ENCODE measurements at regions not wholly inside any gene's neighbourhood (a gene's known extent, or its start where the extent isn't known, plus 50 kb on each side); places are given as distances from the start of the nearest gene placed in this dataset.

GRCh38 chr11:11776714-11777113, 65.1 kb upstream of the USP47 start:
- TF ChIP-seq, protein P1, sequence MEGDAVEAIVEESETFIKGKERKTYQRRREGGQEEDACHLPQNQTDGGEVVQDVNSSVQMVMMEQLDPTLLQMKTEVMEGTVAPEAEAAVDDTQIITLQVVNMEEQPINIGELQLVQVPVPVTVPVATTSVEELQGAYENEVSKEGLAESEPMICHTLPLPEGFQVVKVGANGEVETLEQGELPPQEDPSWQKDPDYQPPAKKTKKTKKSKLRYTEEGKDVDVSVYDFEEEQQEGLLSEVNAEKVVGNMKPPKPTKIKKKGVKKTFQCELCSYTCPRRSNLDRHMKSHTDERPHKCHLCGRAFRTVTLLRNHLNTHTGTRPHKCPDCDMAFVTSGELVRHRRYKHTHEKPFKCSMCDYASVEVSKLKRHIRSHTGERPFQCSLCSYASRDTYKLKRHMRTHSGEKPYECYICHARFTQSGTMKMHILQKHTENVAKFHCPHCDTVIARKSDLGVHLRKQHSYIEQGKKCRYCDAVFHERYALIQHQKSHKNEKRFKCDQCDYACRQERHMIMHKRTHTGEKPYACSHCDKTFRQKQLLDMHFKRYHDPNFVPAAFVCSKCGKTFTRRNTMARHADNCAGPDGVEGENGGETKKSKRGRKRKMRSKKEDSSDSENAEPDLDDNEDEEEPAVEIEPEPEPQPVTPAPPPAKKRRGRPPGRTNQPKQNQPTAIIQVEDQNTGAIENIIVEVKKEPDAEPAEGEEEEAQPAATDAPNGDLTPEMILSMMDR (IDR thresholded peaks at IDR 0.05; ENCODE audit: borderline replicate concordance, extremely low read depth, low read length, poor library complexity, severe bottlenecking), result no peak
- TF ChIP-seq EZH2 (IDR thresholded peaks at IDR 0.05; ENCODE audit: borderline replicate concordance, low read depth, low read length, severe bottlenecking), result no peak

Data from DND-41 (cell line).